SU-DHL-6 (cell line): ENCODE measurements at regions not wholly inside any gene's neighbourhood (a gene's known extent, or its start where the extent isn't known, plus 50 kb on each side); places are given as distances from the start of the nearest gene placed in this dataset.

Source experiments
- CTCF ChIP-seq: fragments of 200-600 bp; sonication (generic); IDR thresholded peaks from one replicate; pipeline ENCODE4 v1.5.1; 2017; ENCODE audit warnings: antibody characterized with exemption, mild to moderate bottlenecking, low read length, moderate library complexity; ENCODE audit not compliant: insufficient read depth, poor library complexity, severe bottlenecking
- EZH2phosphoT487 ChIP-seq: fragments of 200-600 bp; sonication (generic), shearing (Covaris generic); conservative IDR thresholded peaks from 2 replicates; pipeline ENCODE4 v1.6.1; 2018; ENCODE audit warnings: mild to moderate bottlenecking, antibody characterized with exemption, low read length, moderate library complexity, mixed read lengths

GRCh38 chr12:73262788-73263381 lies 990.7 kb downstream of the TRHDE start:
- no peak for TF ChIP-seq CTCF
- no peak for TF ChIP-seq EZH2phosphoT487
